ENCODE measurements at regions not wholly inside any gene's neighbourhood (a gene's known extent, or its start where the extent isn't known, plus 50 kb on each side); places are given as distances from the start of the nearest gene placed in this dataset.
"Not testable (repeated sequence)": the region's sequence is repeated elsewhere in the genome, so short reads cannot be mapped to it uniquely, and the experiment has no call there.

GRCh38 chr1:223952801-223953200, 107.1 kb upstream of the TP53BP2 start:
- not testable (repeated sequence) for DNase-seq (ENCODE audit: low spot score)

GRCh38 chr1:223951551-223951950, 105.8 kb upstream of the TP53BP2 start:
- not testable (repeated sequence) for DNase-seq (ENCODE audit: low spot score)

- not testable (repeated sequence) for DNase-seq (ENCODE audit: low spot score)
Observed at GRCh38 chr1:223949944-223950343, 104.2 kb upstream of the TP53BP2 start.

GRCh38 chr1:223948041-223948440, 102.3 kb upstream of the TP53BP2 start:
- DNase-seq (ENCODE audit: low spot score): not testable (repeated sequence)

- DNase-seq (ENCODE audit: low spot score): not testable (repeated sequence)
Observed at GRCh38 chr1:223936592-223936991, 90.8 kb upstream of the TP53BP2 start.

GRCh38 chr1:223931476-223931875, 85.7 kb upstream of the TP53BP2 start:
- DNase-seq (ENCODE audit: low spot score): not testable (repeated sequence)

- DNase-seq (ENCODE audit: low spot score): not testable (repeated sequence)
Observed at GRCh38 chr1:223920805-223921204, 75.1 kb upstream of the TP53BP2 start.

GRCh38 chr1:223915476-223915875, 69.7 kb upstream of the TP53BP2 start:
- not testable (repeated sequence) for DNase-seq (ENCODE audit: low spot score)

- not testable (repeated sequence) for DNase-seq (ENCODE audit: low spot score)
Observed at GRCh38 chr1:223913715-223914114, 68.0 kb upstream of the TP53BP2 start.

- not testable (repeated sequence) for DNase-seq (ENCODE audit: low spot score)
Observed at GRCh38 chr1:223907943-223908587, 62.3 kb upstream of the TP53BP2 start.

GRCh38 chr1:223903221-223903620, 57.5 kb upstream of the TP53BP2 start:
- not testable (repeated sequence) for DNase-seq (ENCODE audit: low spot score)

GRCh38 chr1:223899775-223900174, 54.0 kb upstream of the TP53BP2 start:
- not testable (repeated sequence) for DNase-seq (ENCODE audit: low spot score)

- DNase-seq (ENCODE audit: low spot score): not testable (repeated sequence)
Observed at GRCh38 chr1:223897097-223897496, 51.4 kb upstream of the TP53BP2 start.

GRCh38 chr1:223895950-223896349, 50.2 kb upstream of the TP53BP2 start:
- DNase-seq (ENCODE audit: low spot score): not testable (repeated sequence)

All from iPS-NIHi11 (cell line).